ENCODE measurements at regions not wholly inside any gene's neighbourhood (a gene's known extent, or its start where the extent isn't known, plus 50 kb on each side); places are given as distances from the start of the nearest gene placed in this dataset.

GRCh38 chr22:27019827-27020226 lies 362.4 kb downstream of the MIAT start:
- H3K36me3 ChIP-seq (ENCODE audit: control insufficient read depth in 4 of 4, insufficient read depth in 4 of 4, low read length in 4 of 4): no peaks in the 10 kb centered on the region
- no peaks in the 10 kb centered on the region for H3K4me1 ChIP-seq (ENCODE audit: control insufficient read depth in 5 of 5, insufficient read depth in 5 of 5, low read length in 5 of 5)
- no peak for ATAC-seq (ENCODE audit: insufficient read depth, low FRiP score)
- peaks cover 0 to 6% (median 0%) of the 10 kb centered on the region in 4 donors for H3K9me3 ChIP-seq (ENCODE audit: control insufficient read depth in 4 of 4, insufficient read depth in 3 of 4, low read length in 3 of 4)
- TF ChIP-seq CTCF (IDR thresholded peaks at IDR 0.05; ENCODE audit: control extremely low read depth, extremely low read depth): no peak
- no peak overlapping the region for H3K27ac ChIP-seq (ENCODE audit: low read depth in 1 of 2, low read length in 1 of 2)
- 67 to 76% methylated on average over 4 of the region's 4 CpGs for WGBS, 2 donors
- no peak overlapping the region for H3K4me3 ChIP-seq
- H3K9ac ChIP-seq (ENCODE audit: insufficient read depth in 1 of 2, low read length in 2 of 2): no peak overlapping the region
- peaks cover 0 to 19% (median 18%) of the 10 kb centered on the region in 3 donors for H3K27me3 ChIP-seq (ENCODE audit: control insufficient read depth in 3 of 3, insufficient read depth in 3 of 3, low read length in 2 of 3)
- no peak for DNase-seq

- Histone ChIP-seq H3K4me3 (no peak overlapping the region), H3K9me3 (ENCODE audit: control insufficient read depth in 4 of 4, insufficient read depth in 3 of 4, low read length in 3 of 4) (peaks cover 0 to 3% (median 0%) of the 10 kb centered on the region in 4 donors), H3K27me3 (ENCODE audit: control insufficient read depth in 3 of 3, insufficient read depth in 3 of 3, low read length in 2 of 3) (peaks cover 0 to 19% (median 18%) of the 10 kb centered on the region in 3 donors), H3K4me1 (ENCODE audit: control insufficient read depth in 5 of 5, insufficient read depth in 5 of 5, low read length in 5 of 5) (no peaks in the 10 kb centered on the region), H3K9ac (ENCODE audit: insufficient read depth in 1 of 2, low read length in 2 of 2) (no peak overlapping the region), H3K36me3 (ENCODE audit: control insufficient read depth in 4 of 4, insufficient read depth in 4 of 4, low read length in 4 of 4) (no peaks in the 10 kb centered on the region), H3K27ac (ENCODE audit: low read depth in 1 of 2, low read length in 1 of 2) (no peak overlapping the region)
- 79 to 84% methylated on average over 8 of the region's 8 CpGs for WGBS, 2 donors
- ATAC-seq (ENCODE audit: insufficient read depth, low FRiP score) (no peak), DNase-seq (no peak)
- no peak for TF ChIP-seq CTCF (IDR thresholded peaks at IDR 0.05; ENCODE audit: control extremely low read depth, extremely low read depth)
Measured at GRCh38 chr22:27022274-27022895, 365.0 kb downstream of the MIAT start.

DNA sequence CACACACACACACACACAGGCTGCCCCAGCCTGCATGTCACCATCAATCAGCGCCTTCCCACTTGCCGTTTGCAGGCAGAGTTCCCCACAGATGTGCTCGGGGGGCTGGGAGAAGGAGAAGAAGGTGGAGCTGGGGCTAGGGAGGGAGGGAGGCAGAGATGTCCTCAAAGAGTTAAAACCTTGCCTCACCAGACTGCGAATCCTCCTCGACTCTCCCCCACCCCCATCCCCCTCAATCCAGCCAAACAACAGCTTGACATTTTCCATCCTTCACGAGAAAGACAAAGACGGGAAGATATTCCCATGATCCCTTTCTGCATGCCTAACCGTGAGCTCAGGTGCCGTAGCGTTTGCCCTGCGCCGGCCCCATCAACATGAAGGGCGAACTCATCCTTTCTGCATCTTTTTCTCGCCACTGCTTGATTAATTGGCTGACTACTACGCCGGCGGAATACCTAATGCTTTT lies 365.5 kb downstream of the MIAT start:
- DNase-seq (no peak), ATAC-seq (ENCODE audit: insufficient read depth, low FRiP score) (no peak)
- Histone ChIP-seq H3K4me3 (no peak overlapping the region), H3K36me3 (ENCODE audit: control insufficient read depth in 4 of 4, insufficient read depth in 4 of 4, low read length in 4 of 4) (no peaks in the 10 kb centered on the region), H3K9me3 (ENCODE audit: control insufficient read depth in 4 of 4, insufficient read depth in 3 of 4, low read length in 3 of 4) (peaks cover 0 to 3% (median 0%) of the 10 kb centered on the region in 4 donors), H3K4me1 (ENCODE audit: control insufficient read depth in 5 of 5, insufficient read depth in 5 of 5, low read length in 5 of 5) (no peaks in the 10 kb centered on the region), H3K27ac (ENCODE audit: low read depth in 1 of 2, low read length in 1 of 2) (no peak overlapping the region), H3K9ac (ENCODE audit: insufficient read depth in 1 of 2, low read length in 2 of 2) (no peak overlapping the region), H3K27me3 (ENCODE audit: control insufficient read depth in 3 of 3, insufficient read depth in 3 of 3, low read length in 2 of 3) (peaks cover 0 to 19% (median 18%) of the 10 kb centered on the region in 3 donors)
- no peak for TF ChIP-seq CTCF (IDR thresholded peaks at IDR 0.05; ENCODE audit: control extremely low read depth, extremely low read depth)
- 28 to 34% methylated on average over 17 of the region's 17 CpGs for WGBS, 2 donors

DNA sequence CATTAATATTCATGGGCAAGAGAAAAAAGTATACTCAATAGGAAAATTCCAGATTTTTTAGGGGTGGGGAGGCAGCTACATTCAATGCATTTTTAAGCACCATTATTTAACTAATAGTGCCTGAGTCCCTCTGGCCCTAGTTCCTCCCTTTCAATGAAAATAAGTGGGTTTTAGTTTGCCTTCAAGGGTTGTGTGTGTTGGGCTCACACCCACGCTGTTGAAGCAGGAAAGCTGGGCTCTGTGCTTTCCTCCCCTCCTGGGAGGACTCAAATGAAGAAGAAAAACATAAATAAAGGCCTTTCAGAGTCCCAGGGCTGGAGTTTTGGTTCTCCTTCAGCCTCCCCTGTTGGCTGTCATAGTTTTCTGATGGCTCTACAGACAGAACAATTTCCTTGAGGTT lies 366.2 kb downstream of the MIAT start:
- no peaks in the 10 kb centered on the region for H3K4me1 ChIP-seq (ENCODE audit: control insufficient read depth in 5 of 5, insufficient read depth in 5 of 5, low read length in 5 of 5)
- H3K4me3 ChIP-seq: no peak overlapping the region
- no peaks in the 10 kb centered on the region for H3K36me3 ChIP-seq (ENCODE audit: control insufficient read depth in 4 of 4, insufficient read depth in 4 of 4, low read length in 4 of 4)
- no peak for TF ChIP-seq CTCF (IDR thresholded peaks at IDR 0.05; ENCODE audit: control extremely low read depth, extremely low read depth)
- no peak for DNase-seq
- H3K9ac ChIP-seq (ENCODE audit: insufficient read depth in 1 of 2, low read length in 2 of 2): no peak overlapping the region
- H3K27me3 ChIP-seq (ENCODE audit: control insufficient read depth in 3 of 3, insufficient read depth in 3 of 3, low read length in 2 of 3): peaks cover 0 to 15% (median 15%) of the 10 kb centered on the region in 3 donors
- H3K9me3 ChIP-seq (ENCODE audit: control insufficient read depth in 4 of 4, insufficient read depth in 3 of 4, low read length in 3 of 4): peaks cover 0 to 3% (median 0%) of the 10 kb centered on the region in 4 donors
- H3K27ac ChIP-seq (ENCODE audit: low read depth in 1 of 2, low read length in 1 of 2): no peak overlapping the region
- ATAC-seq (ENCODE audit: insufficient read depth, low FRiP score): no peak
- 8 to 30% methylated on average over 1 of the region's 1 CpG for WGBS, 2 donors

Measured in lung (tissue), 11 donors.